PC-9 (cell line): ENCODE measurements at regions not wholly inside any gene's neighbourhood (a gene's known extent, or its start where the extent isn't known, plus 50 kb on each side); places are given as distances from the start of the nearest gene placed in this dataset.

Experiments used
- BruUV-seq: library from RNA; stranded (reverse); fragments of 400-500 nt; replicated peaks from 2 replicates; lab custom pipeline; 2021; lab: Mats Ljungman, UMichigan
- CTCF ChIA-PET: fragments of 300-600 bp; sonication (Branson Sonifier 250); formaldehyde crosslinking; loops from one replicate; lab custom pipeline; 2022; ENCODE audit warnings: antibody characterized with exemption; lab: Charles Lee
- POLR2A ChIA-PET: fragments of 300-600 bp; sonication (Branson Sonifier 250); formaldehyde crosslinking; loops from one replicate; lab custom pipeline; 2022; ENCODE audit warnings: antibody characterized with exemption; ENCODE audit not compliant: unreplicated experiment; lab: Charles Lee
- DNase-seq, 2 experiments: peaks; one replicate each; pipeline versions ENCODE4 v3.0.0 to v3.0.0-alpha.2; 2015 to 2022; ENCODE audit warnings: mixed read lengths in 1 of 2
- H2AFZ ChIP-seq: fragments of 200-600 bp; sonication (generic); 2 replicates; pipeline ENCODE4 v1.8.1; 2017; ENCODE audit warnings: antibody characterized with exemption
- H3F3A ChIP-seq: fragments of 200-600 bp; sonication (generic); 2 replicates; pipeline ENCODE4 v1.8.1; 2017; ENCODE audit warnings: antibody characterized with exemption, mild to moderate bottlenecking, low read depth; ENCODE audit not compliant: insufficient read depth
- H3K27ac ChIP-seq: fragments of 200-600 bp; sonication (generic); 2 replicates; pipeline ENCODE4 v1.6.1; 2016; ENCODE audit warnings: mixed run types
- H3K27me3 ChIP-seq: fragments of 200-600 bp; sonication (generic); 2 replicates; pipeline ENCODE4 v1.6.1; 2016; ENCODE audit warnings: low read depth, mixed run types; ENCODE audit not compliant: insufficient read depth
- H3K36me3 ChIP-seq: fragments of 200-600 bp; sonication (generic); 2 replicates; pipeline ENCODE4 v1.6.1; 2016; ENCODE audit warnings: low read depth, mixed run types
- H3K4me1 ChIP-seq: fragments of 200-600 bp; sonication (generic); replicated peaks from 2 replicates; pipeline ENCODE4 v1.6.1; 2016; ENCODE audit warnings: mixed run types; ENCODE audit not compliant: insufficient read depth
- H3K4me2 ChIP-seq: fragments of 200-600 bp; sonication (generic); 2 replicates; pipeline ENCODE4 v1.6.1; 2017; ENCODE audit warnings: mixed run types
- H3K4me3 ChIP-seq: fragments of 200-600 bp; sonication (generic); 2 replicates; pipeline ENCODE4 v1.6.1; 2016; ENCODE audit warnings: mixed run types
- H3K79me2 ChIP-seq: fragments of 200-600 bp; sonication (generic); 2 replicates; pipeline ENCODE4 v1.6.1; 2017; ENCODE audit warnings: low read depth, mixed run types
- H3K9me2 ChIP-seq: fragments of 200-600 bp; sonication (generic); 2 replicates; pipeline ENCODE4 v1.8.1; 2017; ENCODE audit warnings: mild to moderate bottlenecking; ENCODE audit not compliant: insufficient read depth
- H3K9me3 ChIP-seq: fragments of 200-600 bp; sonication (generic); 2 replicates; pipeline ENCODE4 v1.8.1; 2016; ENCODE audit warnings: low read depth; ENCODE audit not compliant: insufficient read depth
- H4K20me1 ChIP-seq: fragments of 200-600 bp; sonication (generic); 2 replicates; pipeline ENCODE4 v1.8.1; 2017; ENCODE audit not compliant: insufficient read depth
- EZH2 ChIP-seq: fragments of 200-600 bp; sonication (generic); IDR thresholded peaks from 2 replicates; pipeline ENCODE4 v1.8.0; 2017; ENCODE audit warnings: antibody characterized with exemption, low read depth
- intact Hi-C: fragments of 100-400 bp; cut with micrococcal nuclease; formaldehyde crosslinking; loops from one replicate; pipeline ENCODE4 v1.10.0; 2022; ENCODE audit not compliant: unreplicated experiment
- TF ChIP-seq, protein P1 (sequence below): fragments of 200-600 bp; sonication (generic); conservative IDR thresholded peaks from 2 replicates; pipeline ENCODE4 v1.6.1; 2017; ENCODE audit warnings: mixed run types, antibody characterized with exemption, mild to moderate bottlenecking, moderate library complexity

DNA sequence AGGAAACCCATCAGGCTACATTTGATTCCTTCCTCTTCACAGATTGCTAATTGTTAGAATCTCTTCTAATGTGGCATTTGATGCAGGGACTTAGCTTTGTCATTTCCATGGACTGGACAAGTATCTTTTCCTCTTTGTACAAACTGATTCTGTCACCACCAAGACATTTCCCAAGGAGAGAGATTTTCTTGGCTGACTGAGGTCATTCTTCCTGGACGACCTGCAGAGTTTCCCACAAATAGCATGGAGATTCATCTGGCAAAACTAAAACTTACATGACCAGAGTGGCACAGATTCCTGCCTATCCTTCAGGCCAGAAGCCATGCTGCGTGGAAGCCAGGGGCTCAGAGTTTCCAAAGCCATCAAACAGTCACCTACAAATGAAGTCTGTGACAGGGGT is 269.2 kb upstream of the LRTM1 start:
- no peaks in the 10 kb centered on the region for H3K9me3 ChIP-seq
- no peaks in the 10 kb centered on the region for H3K9me2 ChIP-seq
- intact Hi-C loops: loop anchor here (10.0 kb wide), 1 partner anchor 288 kb away; the partner anchor contains the start of gene WNT5A
- no peaks in the 10 kb centered on the region for H4K20me1 ChIP-seq
- peaks cover 8% of the 10 kb centered on the region for H3K4me1 ChIP-seq
- POLR2A ChIA-PET: no interaction called here
- H3K27ac ChIP-seq: no peak overlapping the region
- H3K27me3 ChIP-seq: no peaks in the 10 kb centered on the region
- CTCF ChIA-PET: interaction anchor here (0.6 kb wide), 1 partner anchor 237 kb away, joined by 3 read pairs; no protein-coding TSS in a partner anchor
- TF ChIP-seq, protein P1, sequence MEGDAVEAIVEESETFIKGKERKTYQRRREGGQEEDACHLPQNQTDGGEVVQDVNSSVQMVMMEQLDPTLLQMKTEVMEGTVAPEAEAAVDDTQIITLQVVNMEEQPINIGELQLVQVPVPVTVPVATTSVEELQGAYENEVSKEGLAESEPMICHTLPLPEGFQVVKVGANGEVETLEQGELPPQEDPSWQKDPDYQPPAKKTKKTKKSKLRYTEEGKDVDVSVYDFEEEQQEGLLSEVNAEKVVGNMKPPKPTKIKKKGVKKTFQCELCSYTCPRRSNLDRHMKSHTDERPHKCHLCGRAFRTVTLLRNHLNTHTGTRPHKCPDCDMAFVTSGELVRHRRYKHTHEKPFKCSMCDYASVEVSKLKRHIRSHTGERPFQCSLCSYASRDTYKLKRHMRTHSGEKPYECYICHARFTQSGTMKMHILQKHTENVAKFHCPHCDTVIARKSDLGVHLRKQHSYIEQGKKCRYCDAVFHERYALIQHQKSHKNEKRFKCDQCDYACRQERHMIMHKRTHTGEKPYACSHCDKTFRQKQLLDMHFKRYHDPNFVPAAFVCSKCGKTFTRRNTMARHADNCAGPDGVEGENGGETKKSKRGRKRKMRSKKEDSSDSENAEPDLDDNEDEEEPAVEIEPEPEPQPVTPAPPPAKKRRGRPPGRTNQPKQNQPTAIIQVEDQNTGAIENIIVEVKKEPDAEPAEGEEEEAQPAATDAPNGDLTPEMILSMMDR: no peak
- TF ChIP-seq EZH2: no peak
- no peak overlapping the region for H3K4me2 ChIP-seq
- H3F3A ChIP-seq: peaks cover 7% of the 10 kb centered on the region; the same call in 1 of the 2 replicates
- DNase-seq: no peak
- H2AFZ ChIP-seq: no peak overlapping the region
- H3K36me3 ChIP-seq: no peaks in the 10 kb centered on the region
- H3K4me3 ChIP-seq: no peak overlapping the region
- H3K79me2 ChIP-seq: no peaks in the 10 kb centered on the region
- BruUV-seq: no TSS peak

- ChIA-PET POLR2A (no interaction called here), CTCF (no interaction called here)
- BruUV-seq: no TSS peak
- Histone ChIP-seq H3K79me2 (no peaks in the 10 kb centered on the region), H3F3A (peaks cover 12% of the 10 kb centered on the region; the same call in 1 of the 2 replicates), H3K27ac (no peak overlapping the region), H3K36me3 (no peaks in the 10 kb centered on the region), H4K20me1 (no peaks in the 10 kb centered on the region), H2AFZ (no peak overlapping the region), H3K4me2 (no peak overlapping the region), H3K4me1 (peaks cover 14% of the 10 kb centered on the region), H3K9me2 (no peaks in the 10 kb centered on the region), H3K27me3 (no peaks in the 10 kb centered on the region), H3K9me3 (no peaks in the 10 kb centered on the region), H3K4me3 (no peak overlapping the region)
- TF ChIP-seq EZH2: no peak
- TF ChIP-seq, protein P1: no peak
- no peak for DNase-seq
- intact Hi-C loops: loop anchor here (10.0 kb wide), 1 partner anchor 288 kb away; the partner anchor contains the start of gene WNT5A
These were observed 268.6 kb upstream of the LRTM1 start for GRCh38 chr3:55196495-55196894.

DNA sequence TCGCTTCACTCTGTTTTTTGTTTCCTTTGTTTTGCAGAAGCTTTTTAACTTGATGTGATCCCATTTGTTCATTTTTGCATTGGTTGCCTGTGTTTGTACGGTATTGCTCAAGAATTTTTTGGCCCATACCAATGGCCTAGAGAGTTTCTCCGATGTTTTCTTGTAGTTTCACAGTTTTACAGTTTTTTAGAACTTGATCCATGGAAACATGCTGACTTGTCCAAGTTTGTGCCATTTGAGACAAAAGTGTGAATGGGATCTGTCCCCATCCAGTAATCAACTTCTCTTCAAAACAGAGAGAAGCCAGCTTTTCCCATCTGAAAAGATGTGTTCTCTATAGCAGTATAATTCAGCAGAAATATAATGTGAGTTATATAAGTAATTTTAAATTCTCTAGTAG is 266.5 kb upstream of the LRTM1 start:
- CTCF ChIA-PET: no interaction called here
- intact Hi-C loops: loop anchor here (10.0 kb wide), 1 partner anchor 290 kb away; the partner anchor contains the start of gene WNT5A
- Histone ChIP-seq H3K4me1 (peaks cover 18% of the 10 kb centered on the region), H4K20me1 (no peaks in the 10 kb centered on the region), H3K9me3 (no peaks in the 10 kb centered on the region), H3K36me3 (no peaks in the 10 kb centered on the region), H3K27ac (no peak overlapping the region), H3K79me2 (no peaks in the 10 kb centered on the region), H3K27me3 (no peaks in the 10 kb centered on the region), H3K9me2 (no peaks in the 10 kb centered on the region), H3K4me2 (no peak overlapping the region), H2AFZ (no peak overlapping the region), H3K4me3 (no peak overlapping the region), H3F3A (peaks cover 13% of the 10 kb centered on the region; the same call in 1 of the 2 replicates)
- no TSS peak for BruUV-seq
- POLR2A ChIA-PET: no interaction called here
- no peak for DNase-seq
- TF ChIP-seq, protein P1: no peak
- no peak for TF ChIP-seq EZH2
